ENCODE measurements at regions not wholly inside any gene's neighbourhood (a gene's known extent, or its start where the extent isn't known, plus 50 kb on each side); places are given as distances from the start of the nearest gene placed in this dataset.

DNA sequence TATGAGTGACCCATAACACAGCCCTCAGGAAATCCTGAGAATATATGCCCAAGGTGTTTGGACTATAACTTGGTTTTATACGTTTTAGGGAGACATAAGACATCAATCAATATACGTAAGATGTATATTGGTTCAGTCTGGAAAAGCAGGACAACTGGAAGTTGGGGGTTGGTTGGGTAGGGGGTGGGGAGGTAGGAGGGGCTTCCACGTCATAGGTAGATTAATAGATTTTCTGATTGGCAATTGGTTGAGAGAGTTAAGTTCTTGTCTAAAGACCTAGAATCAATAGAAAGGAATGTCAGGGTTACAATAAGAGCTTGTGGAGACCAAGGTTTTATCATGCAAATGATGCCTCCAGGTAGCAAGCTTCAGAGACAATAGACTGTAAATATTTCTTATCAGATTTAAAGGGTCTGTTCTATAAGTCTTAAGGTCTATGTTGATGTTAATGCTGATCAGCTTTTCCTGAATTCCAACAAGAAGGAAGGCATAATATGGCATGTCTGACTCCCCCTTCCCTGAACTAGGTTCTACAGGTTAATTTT is 2267.7 kb upstream of the ACO1 start:
- no peak for FAIRE-seq
- DNase-seq (ENCODE audit: insufficient read length, low spot score), result no peak

- no peak for FAIRE-seq
Observed at GRCh38 chr9:30120666-30121065, 2263.8 kb upstream of the ACO1 start.

DNA sequence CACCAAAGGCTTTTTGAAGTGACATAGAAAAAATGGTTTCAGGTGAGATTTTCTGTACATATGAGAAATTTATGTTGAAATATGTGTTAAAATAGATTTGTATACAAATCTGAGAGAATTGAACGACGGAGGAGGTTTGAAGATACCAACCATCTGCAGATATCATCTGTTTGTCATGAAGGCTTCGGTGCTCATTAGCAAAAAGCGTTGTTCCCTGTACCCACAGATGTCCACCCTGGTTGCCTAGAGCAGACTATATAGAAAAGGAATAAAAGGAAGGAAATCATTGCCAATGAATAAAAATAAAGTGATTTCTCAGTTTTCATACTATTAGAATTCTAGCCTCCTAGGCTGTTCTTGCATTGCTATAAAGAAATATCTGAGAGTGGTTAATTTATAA is 2262.8 kb upstream of the ACO1 start:
- DNase-seq (ENCODE audit: insufficient read length, low spot score) (no peak), FAIRE-seq (no peak)

More at GRCh38 chr9:30120666-30121065, 2263.8 kb upstream of the ACO1 start:
- DNase-seq (ENCODE audit: insufficient read length, low spot score), result no peak

GRCh38 chr9:30125881-30126280 is 2258.6 kb upstream of the ACO1 start:
- FAIRE-seq (no peak), DNase-seq (ENCODE audit: insufficient read length, low spot score) (no peak)

- FAIRE-seq (no peak), DNase-seq (ENCODE audit: insufficient read length, low spot score) (no peak)
Observed at GRCh38 chr9:30127371-30127770, 2257.1 kb upstream of the ACO1 start.

DNA sequence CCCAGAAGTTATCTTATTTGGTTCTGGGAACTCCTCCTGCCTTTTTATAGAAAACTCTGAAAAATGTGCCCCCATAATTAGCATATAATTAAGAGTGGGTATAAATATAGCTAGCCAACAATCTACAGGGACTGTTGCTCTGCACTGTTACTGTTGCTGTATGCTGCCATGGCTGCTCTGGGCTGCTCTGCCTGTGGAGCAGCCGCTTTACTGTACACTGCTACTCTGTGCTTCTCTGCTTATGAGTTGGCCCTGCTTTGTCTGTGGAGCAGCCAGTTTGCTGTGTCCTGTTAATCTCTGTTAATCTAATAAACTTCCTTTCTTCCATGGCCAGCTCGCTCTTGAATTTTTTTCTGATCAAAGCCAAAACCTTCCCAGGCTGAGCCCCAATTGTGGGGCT is 2244.0 kb upstream of the ACO1 start:
- no peak for FAIRE-seq

DNA sequence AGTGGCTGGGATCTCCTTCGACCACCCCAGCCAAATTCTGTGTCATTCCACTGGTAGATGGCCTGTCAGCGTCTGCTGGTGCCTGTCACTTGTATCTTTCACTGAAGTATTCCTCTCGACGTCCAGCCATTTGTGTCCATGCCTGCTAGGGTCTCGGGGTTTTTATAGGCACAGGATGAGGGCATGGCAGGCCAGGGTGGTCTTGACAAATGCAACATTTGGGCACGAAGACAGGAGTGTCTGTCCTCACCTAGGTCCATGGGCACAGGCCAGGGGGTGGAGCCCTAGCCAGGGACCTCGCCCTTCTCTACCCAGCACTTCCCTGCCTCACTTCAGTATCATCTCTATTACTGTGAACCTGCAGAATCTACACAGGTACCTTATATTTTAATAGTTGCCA is 2223.9 kb upstream of the ACO1 start:
- no peak for DNase-seq (ENCODE audit: insufficient read length, low spot score)

More for the DNA sequence above, 2244.0 kb upstream of the ACO1 start:
- DNase-seq (ENCODE audit: insufficient read length, low spot score), result no peak

GRCh38 chr9:30172206-30172605 is 2212.2 kb upstream of the ACO1 start:
- DNase-seq (ENCODE audit: insufficient read length, low spot score) (no peak), FAIRE-seq (no peak)

More for the DNA sequence above, 2223.9 kb upstream of the ACO1 start:
- FAIRE-seq, result no peak

GRCh38 chr9:30178610-30179009 is 2205.8 kb upstream of the ACO1 start:
- FAIRE-seq, result no peak
- no peak for DNase-seq (ENCODE audit: insufficient read length, low spot score)

DNA sequence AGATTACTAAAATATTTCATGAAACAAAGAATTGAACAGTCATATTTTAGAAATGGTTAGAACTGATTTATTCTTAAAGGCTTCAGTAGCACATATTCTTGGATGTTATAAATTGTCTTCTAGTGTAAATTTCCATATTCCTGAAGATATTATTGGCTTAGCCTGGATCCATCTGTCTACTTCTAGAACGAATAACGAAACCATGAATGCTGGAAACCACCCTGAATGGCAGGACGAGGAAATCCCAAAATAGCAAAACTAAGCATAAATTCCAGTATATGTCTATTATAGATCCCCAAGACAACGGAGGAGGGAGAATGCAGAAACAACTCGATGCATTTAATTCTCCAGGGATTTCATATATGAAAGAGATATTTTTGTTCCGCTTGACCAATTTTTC is 2191.0 kb upstream of the ACO1 start:
- no peak for DNase-seq (ENCODE audit: insufficient read length, low spot score)
- FAIRE-seq, result no peak

DNA sequence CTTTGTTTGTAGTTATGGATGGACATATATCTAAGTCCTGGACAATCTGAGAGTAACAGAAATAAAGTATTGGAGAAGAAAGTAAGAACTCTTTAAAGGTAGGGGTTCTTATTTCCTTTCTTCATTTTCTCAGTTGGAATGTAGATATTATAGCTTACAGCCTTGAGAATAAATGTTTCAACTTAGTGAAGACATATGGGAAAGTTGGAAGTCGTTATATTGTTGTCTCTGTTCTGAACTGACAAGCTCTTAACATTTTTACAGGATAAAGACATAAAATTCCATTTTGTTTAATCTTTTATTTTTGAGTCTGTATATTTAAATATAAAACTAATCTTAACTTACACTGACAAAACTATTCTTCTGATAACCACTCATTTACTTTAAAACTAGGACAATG is 2187.5 kb upstream of the ACO1 start:
- DNase-seq (ENCODE audit: insufficient read length, low spot score) (no peak), FAIRE-seq (no peak)

DNA sequence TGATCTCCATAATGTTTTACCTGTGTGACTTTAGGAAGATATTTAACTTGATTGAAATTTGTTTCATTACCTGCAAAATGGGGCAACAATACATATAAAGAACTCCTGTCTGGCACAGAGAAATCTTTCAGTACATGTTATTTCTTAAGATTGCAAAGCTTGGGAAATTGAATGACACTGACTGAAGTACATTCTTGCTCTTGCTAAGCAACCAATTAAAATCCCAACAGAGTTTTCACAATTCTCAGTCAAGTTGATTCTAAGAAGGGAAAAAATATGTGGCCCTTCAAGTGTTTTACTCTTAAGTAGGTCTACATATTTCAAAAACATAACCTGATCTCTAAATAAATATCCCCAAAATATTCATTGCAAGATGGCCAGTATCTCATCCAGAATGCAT is 2187.0 kb upstream of the ACO1 start:
- FAIRE-seq (no peak), DNase-seq (ENCODE audit: insufficient read length, low spot score) (no peak)

DNA sequence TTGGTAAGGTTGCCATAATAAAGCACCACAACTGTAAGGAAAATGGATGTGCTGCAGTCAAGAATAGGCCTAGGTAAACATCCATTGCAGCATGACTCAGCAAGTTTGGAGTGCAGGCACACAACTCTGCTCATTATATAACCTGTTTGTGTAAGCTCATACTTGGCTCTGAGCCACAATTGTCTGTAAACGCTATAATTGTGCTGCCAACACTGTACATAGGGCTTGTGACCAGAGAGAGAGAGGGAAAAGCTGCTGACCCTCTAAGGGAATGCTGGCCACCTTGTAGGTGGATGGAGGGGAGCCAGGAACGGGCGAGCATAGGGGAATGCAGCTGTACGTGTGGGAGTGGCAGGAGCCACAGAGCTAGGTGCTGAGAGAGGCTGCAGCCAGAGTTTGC is 2186.5 kb upstream of the ACO1 start:
- FAIRE-seq, result no peak
- no peak for DNase-seq (ENCODE audit: insufficient read length, low spot score)

GRCh38 chr9:30198463-30199309 is 2185.8 kb upstream of the ACO1 start:
- FAIRE-seq (no peak), DNase-seq (ENCODE audit: insufficient read length, low spot score) (no peak)

GRCh38 chr9:30201024-30201423 is 2183.4 kb upstream of the ACO1 start:
- DNase-seq (ENCODE audit: insufficient read length, low spot score), result no peak
- FAIRE-seq, result no peak

DNA sequence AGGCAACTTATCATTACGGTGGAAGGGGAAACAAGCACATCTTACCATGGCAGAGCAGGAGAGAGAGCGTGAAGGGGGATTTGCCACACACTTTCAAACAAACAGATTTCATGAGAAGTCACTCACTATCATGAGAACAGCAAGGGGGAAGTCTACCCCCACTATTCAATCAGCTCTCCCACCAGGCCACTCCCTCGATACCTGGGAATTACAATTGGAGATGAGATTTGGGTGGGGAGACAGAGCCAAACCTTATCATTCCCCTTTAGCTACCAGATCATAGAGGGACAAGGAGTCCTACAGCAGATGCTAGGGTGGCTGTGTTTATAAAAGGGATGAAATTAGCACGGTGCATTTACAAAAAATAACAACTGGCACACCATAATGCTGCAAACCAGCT is 2149.4 kb upstream of the ACO1 start:
- no peak for DNase-seq (ENCODE audit: insufficient read length, low spot score)
- FAIRE-seq, result no peak

GRCh38 chr9:30235564-30235963 is 2148.9 kb upstream of the ACO1 start:
- no peak for FAIRE-seq

DNA sequence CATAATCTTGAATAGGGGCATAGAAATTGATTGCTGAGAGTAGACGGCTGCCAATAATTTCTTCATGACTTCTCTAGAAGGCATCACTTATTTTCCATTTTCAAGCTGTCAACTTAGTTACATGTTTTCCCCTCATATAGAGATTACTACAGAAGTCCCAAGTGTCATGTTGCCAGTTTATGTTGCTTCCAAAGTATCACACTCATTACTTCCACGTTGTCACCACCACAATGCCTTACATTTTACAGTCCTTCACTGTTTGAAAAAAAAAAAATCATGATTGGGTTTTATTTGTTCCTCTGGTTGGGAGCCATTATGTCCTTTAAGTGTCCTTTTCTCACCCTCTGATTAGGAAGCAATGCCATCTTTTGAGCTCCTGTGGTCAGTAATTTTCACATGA is 2144.6 kb upstream of the ACO1 start:
- DNase-seq (ENCODE audit: insufficient read length, low spot score), result no peak
- FAIRE-seq, result no peak

More at GRCh38 chr9:30235564-30235963, 2148.9 kb upstream of the ACO1 start:
- no peak for DNase-seq (ENCODE audit: insufficient read length, low spot score)

DNA sequence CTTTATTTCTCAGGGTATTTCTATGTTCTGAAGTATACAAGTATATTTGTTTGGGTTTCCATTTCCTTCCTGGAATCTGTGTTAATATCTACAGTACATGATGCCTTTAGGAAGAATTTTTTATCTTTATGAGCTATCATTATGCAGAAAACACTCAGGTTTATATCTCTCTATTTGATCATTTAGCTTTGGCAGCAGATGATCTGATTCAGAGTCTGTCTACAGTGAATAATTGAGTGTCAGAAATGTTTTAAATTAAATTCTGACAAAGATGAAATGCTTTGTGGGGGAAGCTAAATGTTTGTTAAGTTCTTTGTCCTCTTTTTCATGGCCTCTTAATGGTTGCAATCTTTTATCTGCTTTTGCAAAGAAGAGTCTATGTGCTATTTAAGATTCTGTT is 2141.0 kb upstream of the ACO1 start:
- no peak for FAIRE-seq
- no peak for DNase-seq (ENCODE audit: insufficient read length, low spot score)

- no peak for DNase-seq (ENCODE audit: insufficient read length, low spot score)
- FAIRE-seq, result no peak
Observed at GRCh38 chr9:30244877-30245276, 2139.6 kb upstream of the ACO1 start.

- DNase-seq (ENCODE audit: insufficient read length, low spot score) (no peak), FAIRE-seq (no peak)
Observed at GRCh38 chr9:30250872-30251271, 2133.6 kb upstream of the ACO1 start.

DNA sequence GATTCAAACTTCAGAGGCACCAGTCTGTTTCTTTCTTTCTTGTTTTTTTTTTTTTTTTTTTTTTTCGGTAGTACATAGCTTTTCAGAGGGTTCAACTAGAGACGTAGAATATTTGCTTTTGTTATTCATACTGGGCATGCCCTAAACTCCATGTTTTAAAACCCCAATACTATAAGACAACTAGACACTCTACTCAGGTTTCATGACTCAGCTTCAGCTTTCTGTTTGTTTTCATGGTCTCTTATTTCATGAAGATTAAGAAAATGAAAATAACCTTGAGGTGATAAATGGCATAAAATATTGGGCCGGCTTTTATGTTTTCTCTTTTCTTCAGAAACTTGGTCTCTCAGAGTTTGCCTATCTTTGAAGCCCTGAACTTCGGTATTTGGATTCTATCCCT is 2126.3 kb upstream of the ACO1 start:
- FAIRE-seq (no peak), DNase-seq (ENCODE audit: insufficient read length, low spot score) (no peak)
